IMR-90 (cell line): ENCODE measurements at regions not wholly inside any gene's neighbourhood (a gene's known extent, or its start where the extent isn't known, plus 50 kb on each side); places are given as distances from the start of the nearest gene placed in this dataset.
A peak's percentile ranks its signal among the peaks of the same experiment; 100 is the strongest.

Source experiments
- ATAC-seq: fragments of 200-7000 bp; cut with Tn5 transposase; 2 replicates; pipeline ENCODE4 v1.9.1; 2020; ENCODE audit warnings: low read depth, mild to moderate bottlenecking, moderate library complexity
- BruUV-seq: library from RNA; stranded (reverse); fragments of 400-500 nt; replicated peaks from 2 replicates; lab custom pipeline; 2021; lab: Mats Ljungman, UMichigan
- CTCF ChIA-PET: fragments of 300-600 bp; formaldehyde crosslinking; extraction: SDS; loops from one replicate; lab custom pipeline; 2021; ENCODE audit warnings: antibody characterized with exemption; lab: Yijun Ruan, JAX
- POLR2A ChIA-PET: fragments of 300-600 bp; sonication (Branson Sonifier 250); formaldehyde crosslinking; loops from one replicate; lab custom pipeline; 2022; ENCODE audit warnings: antibody characterized with exemption; ENCODE audit not compliant: unreplicated experiment; lab: Charles Lee
- DNase-seq: peaks from one replicate; pipeline ENCODE4 v3.0.0; 2013
- H2AFZ ChIP-seq: replicated peaks from 2 replicates; pipeline ENCODE3; 2013; ENCODE audit warnings: low read length, mild to moderate bottlenecking; ENCODE audit not compliant: poor library complexity
- H2AK5ac ChIP-seq: 2 replicates; pipeline ENCODE4 v1.6.1; 2013; ENCODE audit warnings: low read depth, low read length, inconsistent platforms
- H2AK9ac ChIP-seq: replicated peaks from 2 replicates; pipeline ENCODE3; 2013; ENCODE audit warnings: mild to moderate bottlenecking, low read depth, low read length, moderate library complexity; ENCODE audit not compliant: poor library complexity
- H2BK120ac ChIP-seq: 2 replicates; pipeline ENCODE4 v1.6.1; 2013; ENCODE audit warnings: low read depth, low read length, inconsistent platforms
- H2BK15ac ChIP-seq: 3 replicates; pipeline ENCODE4 v1.6.1; 2013; ENCODE audit warnings: low read depth, low read length, inconsistent platforms
- H2BK20ac ChIP-seq: 2 replicates; pipeline ENCODE4 v1.6.1; 2013; ENCODE audit warnings: low read depth, mild to moderate bottlenecking, inconsistent platforms, low read length, moderate library complexity
- H2BK5ac ChIP-seq: 2 replicates; pipeline ENCODE4 v1.6.1; 2013; ENCODE audit warnings: mild to moderate bottlenecking, low read depth, low read length, inconsistent platforms; ENCODE audit not compliant: poor library complexity, severe bottlenecking
- H3K14ac ChIP-seq: replicated peaks from 2 replicates; pipeline ENCODE4 v1.6.1; 2013; ENCODE audit warnings: low read depth, low read length, inconsistent platforms
- H3K18ac ChIP-seq: 2 replicates; pipeline ENCODE4 v1.6.1; 2013; ENCODE audit warnings: low read depth, low read length, control low read depth
- H3K23ac ChIP-seq: 2 replicates; pipeline ENCODE4 v1.6.1; 2013; ENCODE audit warnings: low read depth, low read length, inconsistent platforms
- H3K27ac ChIP-seq: 2 replicates; pipeline ENCODE4 v1.5.1; 2013; ENCODE audit warnings: mild to moderate bottlenecking, control low read depth, low read length; ENCODE audit not compliant: insufficient read depth
- H3K27me3 ChIP-seq: 2 replicates; pipeline ENCODE4 v1.6.1; 2013; ENCODE audit warnings: low read length; ENCODE audit not compliant: control insufficient read depth, insufficient read depth
- H3K36me3 ChIP-seq: 2 replicates; pipeline ENCODE4 v1.6.1; 2013; ENCODE audit warnings: low read length, mixed read lengths; ENCODE audit not compliant: control insufficient read depth, insufficient read depth
- H3K4ac ChIP-seq: 2 replicates; pipeline ENCODE4 v1.6.1; 2013; ENCODE audit warnings: low read depth, low read length, inconsistent platforms
- H3K4me1 ChIP-seq: 2 replicates; pipeline ENCODE4 v1.6.1; 2013; ENCODE audit warnings: low read length, mixed read lengths; ENCODE audit not compliant: control insufficient read depth, insufficient read depth
- H3K4me2 ChIP-seq: 2 replicates; pipeline ENCODE4 v1.6.1; 2013; ENCODE audit warnings: low read depth, mild to moderate bottlenecking, control low read depth, low read length, moderate library complexity
- H3K4me3 ChIP-seq: 2 replicates; pipeline ENCODE4 v1.5.1; 2013; ENCODE audit warnings: low read depth, mild to moderate bottlenecking, control low read depth, low read length, moderate library complexity; ENCODE audit not compliant: insufficient read depth
- H3K56ac ChIP-seq: 2 replicates; pipeline ENCODE4 v1.6.1; 2013; ENCODE audit warnings: low read length, inconsistent platforms; ENCODE audit not compliant: insufficient read depth; ENCODE audit errors: extremely low read depth
- H3K79me1 ChIP-seq, 2 experiments: 2 replicates each; pipeline ENCODE4 v1.6.1; 2013; ENCODE audit warnings: low read length in 2 of 2, inconsistent platforms in 1 of 2, low read depth in 1 of 2
- H3K9ac ChIP-seq: 2 replicates; pipeline ENCODE4 v1.6.1; 2013; ENCODE audit warnings: low read depth, low read length, control low read depth
- H3K9me1 ChIP-seq: 2 replicates; pipeline ENCODE4 v1.6.1; 2013; ENCODE audit warnings: low read length, inconsistent platforms; ENCODE audit not compliant: insufficient read depth
- H3K9me3 ChIP-seq: 2 replicates; pipeline ENCODE4 v1.6.1; 2013; ENCODE audit warnings: low read length; ENCODE audit not compliant: control insufficient read depth, insufficient read depth
- H4K20me1 ChIP-seq: 2 replicates; pipeline ENCODE4 v1.6.1; 2013; ENCODE audit warnings: low read length, inconsistent platforms; ENCODE audit not compliant: insufficient read depth
- H4K5ac ChIP-seq: 2 replicates; pipeline ENCODE4 v1.6.1; 2013; ENCODE audit warnings: mild to moderate bottlenecking, low read depth, low read length, control low read depth
- H4K8ac ChIP-seq, 2 experiments: 2 replicates each; pipeline ENCODE4 v1.6.1; 2013; ENCODE audit warnings: low read depth in 2 of 2, low read length in 2 of 2, control low read depth in 1 of 2, inconsistent platforms in 1 of 2
- H4K91ac ChIP-seq: 2 replicates; pipeline ENCODE4 v1.6.1; 2013; ENCODE audit warnings: low read depth, low read length, inconsistent platforms; ENCODE audit not compliant: insufficient read depth
- BHLHE40 ChIP-seq: fragments of 150-350 bp; IDR thresholded peaks from 2 replicates; pipeline ENCODE4 v1.6.1; 2016; ENCODE audit warnings: mild to moderate bottlenecking, low read depth, low read length
- CHD1 ChIP-seq: IDR thresholded peaks from 2 replicates; pipeline ENCODE4 v1.6.1; 2012; ENCODE audit warnings: low read depth, low read length, improper control_type of control experiment
- RFX5 ChIP-seq: IDR thresholded peaks from 2 replicates; pipeline ENCODE4 v1.8.0; 2012; ENCODE audit warnings: low read depth, mild to moderate bottlenecking, low read length, moderate library complexity
- WGBS, 2 experiments: methylation state at CpG; one replicate each; pipeline versions ENCODE4 v1.1.5 to v1.1.7; 2013; ENCODE audit warnings: missing lambda C conversion rate in 2 of 2; ENCODE audit not compliant: insufficient read length in 1 of 2; ENCODE audit errors: extremely low coverage in 2 of 2; 5-methylcytosine and 5-hydroxymethylcytosine counted together
- dilution Hi-C: fragments of 300-500 bp; cut with HindIII; formaldehyde crosslinking; loops from one replicate; pipeline ENCODE4 v1.14.3; 2018; ENCODE audit warnings: low sequenced_read_pairs; ENCODE audit not compliant: unreplicated experiment
- in situ Hi-C: fragments of 300-500 bp; cut with MboI; formaldehyde crosslinking; loops from 3 replicates; pipeline ENCODE4 v1.14.3; 2019; ENCODE audit warnings: low sequenced_read_pairs, inconsistent platforms, mixed read lengths
- intact Hi-C: fragments of 100-400 bp; cut with micrococcal nuclease; formaldehyde crosslinking; loops from 2 replicates; pipeline ENCODE4 v1.10.0; 2022

DNA sequence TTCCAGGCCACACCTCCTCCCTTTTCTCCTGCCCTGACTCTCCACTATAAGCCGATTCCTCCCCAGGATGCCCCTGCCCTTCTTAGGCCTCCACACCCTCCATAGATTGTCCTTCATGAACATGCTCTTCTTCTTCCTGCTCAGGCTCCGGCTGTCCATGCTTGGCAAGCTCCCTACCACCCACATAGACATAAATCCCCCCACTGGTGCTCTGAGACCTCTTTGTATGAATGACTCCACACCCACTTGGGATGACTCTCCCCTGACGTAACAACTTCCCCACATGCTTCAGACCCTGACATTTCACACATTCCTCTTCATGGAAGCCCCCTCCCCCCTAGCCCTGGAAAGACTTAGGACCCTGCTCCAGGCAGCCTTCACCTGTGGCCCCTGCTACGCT is 542.5 kb upstream of the LARGE1 start:
- H2BK120ac ChIP-seq, result no peak overlapping the region
- H4K91ac ChIP-seq, result no peak overlapping the region
- no peak overlapping the region for H3K56ac ChIP-seq
- DNase-seq (no peak), ATAC-seq (no peak)
- no peaks in the 10 kb centered on the region for H3K4me1 ChIP-seq
- H2AK5ac ChIP-seq, result no peak overlapping the region
- no peak overlapping the region for H3K14ac ChIP-seq
- H3K18ac ChIP-seq, result no peak overlapping the region
- no TSS peak for BruUV-seq
- H3K27ac ChIP-seq, result no peak overlapping the region
- no peaks in the 10 kb centered on the region for H4K20me1 ChIP-seq
- no peaks in the 10 kb centered on the region for H3K9me1 ChIP-seq
- no peak overlapping the region for H3K4me3 ChIP-seq
- H3K36me3 ChIP-seq, result no peaks in the 10 kb centered on the region
- no peak overlapping the region for H2BK5ac ChIP-seq
- no peak overlapping the region for H3K4ac ChIP-seq
- H3K27me3 ChIP-seq, result no peaks in the 10 kb centered on the region
- intact Hi-C loops (no loop called here), in situ Hi-C loops (no loop called here), dilution Hi-C loops (no loop called here)
- no peak overlapping the region for H3K4me2 ChIP-seq
- no peak overlapping the region for H2AFZ ChIP-seq
- 40% methylated on average over 3 of the region's 4 CpGs; no CpG with 5 or more reads in 1 of the 2 experiments for WGBS, 2 experiments
- no peak overlapping the region for H4K8ac ChIP-seq
- TF ChIP-seq CHD1 (no peak), BHLHE40 (no peak), RFX5 (no peak)
- no peak overlapping the region for H3K23ac ChIP-seq
- no peak overlapping the region for H2BK15ac ChIP-seq
- no peak overlapping the region for H3K9ac ChIP-seq
- POLR2A ChIA-PET, result no interaction called here
- no peak overlapping the region for H2BK20ac ChIP-seq
- CTCF ChIA-PET, result no interaction called here
- H3K9me3 ChIP-seq, result peaks cover 19% of the 10 kb centered on the region
- H4K5ac ChIP-seq, result no peak overlapping the region
- H3K79me1 ChIP-seq, result no peaks in the 10 kb centered on the region
- peak overlapping the region; percentile 38 for H2AK9ac ChIP-seq
